ENCODE measurements at regions not wholly inside any gene's neighbourhood (a gene's known extent, or its start where the extent isn't known, plus 50 kb on each side); places are given as distances from the start of the nearest gene placed in this dataset.

- WGBS, 3 donors: 70 to 89% (median 84%) methylated on average over 7 of the region's 7 CpGs
- Histone ChIP-seq H3K27ac (peak overlapping the region in 1 of 2 donors; percentile 24), H3K4me1 (ENCODE audit: insufficient read depth) (peaks cover 15% of the 10 kb centered on the region), H3K9me3 (no peaks in the 10 kb centered on the region), H3K36me3 (no peaks in the 10 kb centered on the region), H3K27me3 (no peaks in the 10 kb centered on the region), H3K4me3 (no peak overlapping the region)
- TF ChIP-seq, protein P1, sequence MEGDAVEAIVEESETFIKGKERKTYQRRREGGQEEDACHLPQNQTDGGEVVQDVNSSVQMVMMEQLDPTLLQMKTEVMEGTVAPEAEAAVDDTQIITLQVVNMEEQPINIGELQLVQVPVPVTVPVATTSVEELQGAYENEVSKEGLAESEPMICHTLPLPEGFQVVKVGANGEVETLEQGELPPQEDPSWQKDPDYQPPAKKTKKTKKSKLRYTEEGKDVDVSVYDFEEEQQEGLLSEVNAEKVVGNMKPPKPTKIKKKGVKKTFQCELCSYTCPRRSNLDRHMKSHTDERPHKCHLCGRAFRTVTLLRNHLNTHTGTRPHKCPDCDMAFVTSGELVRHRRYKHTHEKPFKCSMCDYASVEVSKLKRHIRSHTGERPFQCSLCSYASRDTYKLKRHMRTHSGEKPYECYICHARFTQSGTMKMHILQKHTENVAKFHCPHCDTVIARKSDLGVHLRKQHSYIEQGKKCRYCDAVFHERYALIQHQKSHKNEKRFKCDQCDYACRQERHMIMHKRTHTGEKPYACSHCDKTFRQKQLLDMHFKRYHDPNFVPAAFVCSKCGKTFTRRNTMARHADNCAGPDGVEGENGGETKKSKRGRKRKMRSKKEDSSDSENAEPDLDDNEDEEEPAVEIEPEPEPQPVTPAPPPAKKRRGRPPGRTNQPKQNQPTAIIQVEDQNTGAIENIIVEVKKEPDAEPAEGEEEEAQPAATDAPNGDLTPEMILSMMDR (IDR thresholded peaks at IDR 0.05): no peak
- TF ChIP-seq EP300 (IDR thresholded peaks at IDR 0.05): no peak
- TF ChIP-seq POLR2A (IDR thresholded peaks at IDR 0.05): no peak
- no peak for DNase-seq
- intact Hi-C loops (cut with DNase I): no loop called here
Observed at GRCh38 chr2:216793386-216793785, 66.5 kb downstream of the TNP1 start.

DNA sequence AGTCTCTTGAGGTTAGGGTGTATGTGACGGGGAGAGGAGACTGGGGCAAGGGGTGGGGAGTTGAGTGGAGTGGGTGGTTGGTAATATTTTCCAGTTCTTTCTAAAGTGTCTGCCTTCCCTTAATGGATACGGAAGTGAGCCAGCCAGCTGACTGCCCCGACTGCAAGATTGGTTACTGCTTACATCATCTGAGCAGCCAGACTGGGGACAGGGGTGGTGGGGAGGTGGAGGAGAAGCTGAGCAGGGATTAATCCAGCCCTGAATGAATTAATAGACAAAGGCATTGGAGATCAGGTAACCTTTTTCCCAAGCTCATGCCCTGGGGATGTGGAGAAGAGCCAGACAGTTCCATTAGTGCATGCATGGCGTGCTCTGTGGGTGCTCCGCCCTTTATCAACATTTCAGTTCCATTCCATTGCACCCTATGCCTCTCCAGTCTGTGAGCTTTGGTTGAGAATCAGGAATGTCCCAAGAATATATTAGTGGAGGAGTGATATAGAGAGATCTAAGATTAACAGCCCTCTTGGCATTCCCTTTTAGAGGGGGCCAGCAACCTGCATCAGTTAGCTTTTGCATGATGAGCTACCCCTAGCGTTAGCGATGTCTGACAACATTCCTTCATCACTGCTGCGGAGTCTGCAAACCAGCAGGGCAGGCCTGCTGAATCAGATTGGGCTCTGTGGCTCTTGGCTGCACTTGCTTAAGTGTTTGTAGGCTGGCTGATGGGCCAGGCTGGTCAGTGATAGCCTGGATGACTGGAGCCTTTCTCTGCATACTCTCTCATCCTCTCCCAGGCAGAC is 67.4 kb downstream of the TNP1 start:
- intact Hi-C loops (cut with DNase I): no loop called here
- H3K4me1 ChIP-seq (ENCODE audit: insufficient read depth): peaks cover 15% of the 10 kb centered on the region
- 72 to 77% (median 75%) methylated on average over 8 of the region's 8 CpGs for WGBS, 3 donors

GRCh38 chr2:216791303-216791702 is 68.6 kb downstream of the TNP1 start:
- Histone ChIP-seq H3K36me3 (no peaks in the 10 kb centered on the region), H3K4me1 (ENCODE audit: insufficient read depth) (peaks cover 15% of the 10 kb centered on the region), H3K27ac (no peak overlapping the region), H3K4me3 (no peak overlapping the region), H3K9me3 (no peaks in the 10 kb centered on the region), H3K27me3 (no peaks in the 10 kb centered on the region)
- intact Hi-C loops (cut with DNase I): no loop called here
- no peak for DNase-seq
- TF ChIP-seq, protein P1 (IDR thresholded peaks at IDR 0.05): no peak
- TF ChIP-seq EP300 (IDR thresholded peaks at IDR 0.05) (no peak), POLR2A (IDR thresholded peaks at IDR 0.05) (no peak)
- WGBS, 3 donors: 18 to 30% (median 20%) methylated on average over 2 of the region's 2 CpGs

More for the DNA sequence above, 67.4 kb downstream of the TNP1 start:
- DNase-seq: peak in 2 of 5 donors; percentile 30 to 62
- no peak overlapping the region for H3K4me3 ChIP-seq
- TF ChIP-seq POLR2A (IDR thresholded peaks at IDR 0.05) (no peak), EP300 (IDR thresholded peaks at IDR 0.05) (no peak)
- TF ChIP-seq, protein P1 (IDR thresholded peaks at IDR 0.05): no peak
- H3K27me3 ChIP-seq: no peaks in the 10 kb centered on the region
- H3K27ac ChIP-seq: no peak overlapping the region
- no peaks in the 10 kb centered on the region for H3K36me3 ChIP-seq
- no peaks in the 10 kb centered on the region for H3K9me3 ChIP-seq

- WGBS, 3 donors: 55 to 59% (median 56%) methylated on average over 5 of the region's 5 CpGs
- Histone ChIP-seq H3K4me1 (ENCODE audit: insufficient read depth) (peaks cover 15% of the 10 kb centered on the region), H3K4me3 (no peak overlapping the region), H3K9me3 (no peaks in the 10 kb centered on the region), H3K27me3 (no peaks in the 10 kb centered on the region), H3K36me3 (no peaks in the 10 kb centered on the region), H3K27ac (no peak overlapping the region)
- TF ChIP-seq POLR2A (IDR thresholded peaks at IDR 0.05) (no peak), EP300 (IDR thresholded peaks at IDR 0.05) (no peak)
- TF ChIP-seq, protein P1 (IDR thresholded peaks at IDR 0.05): no peak
- DNase-seq: no peak
- intact Hi-C loops (cut with DNase I): loop anchor here in 1 of 4 donors (10.0 kb wide), 1 partner anchor 54 kb away; no protein-coding TSS in a partner anchor
Observed at GRCh38 chr2:216789081-216789480, 70.8 kb downstream of the TNP1 start.
